PC-3 (cell line): ENCODE measurements at regions not wholly inside any gene's neighbourhood (a gene's known extent, or its start where the extent isn't known, plus 50 kb on each side); places are given as distances from the start of the nearest gene placed in this dataset.

Experiments
- EZH2 ChIP-seq: fragments of 300-600 bp; sonication (generic); IDR thresholded peaks from one replicate; pipeline ENCODE4 v1.6.1; 2017; ENCODE audit warnings: antibody characterized with exemption, mild to moderate bottlenecking, low read length; ENCODE audit not compliant: unreplicated experiment
- EZH2phosphoT487 ChIP-seq: fragments of 300-600 bp; sonication (generic); IDR thresholded peaks from 2 replicates; pipeline ENCODE4 v1.6.1; 2018; ENCODE audit warnings: mild to moderate bottlenecking, antibody characterized with exemption, low read length, borderline replicate concordance
- TF ChIP-seq, protein P1 (sequence below): fragments of 300-600 bp; sonication (generic); conservative IDR thresholded peaks from 2 replicates; pipeline ENCODE4 v1.5.1; 2017; ENCODE audit warnings: antibody characterized with exemption, low read depth, mild to moderate bottlenecking, low read length

GRCh38 chr5:44245935-44246334 is 143.3 kb downstream of the FGF10 start:
- TF ChIP-seq, protein P1, sequence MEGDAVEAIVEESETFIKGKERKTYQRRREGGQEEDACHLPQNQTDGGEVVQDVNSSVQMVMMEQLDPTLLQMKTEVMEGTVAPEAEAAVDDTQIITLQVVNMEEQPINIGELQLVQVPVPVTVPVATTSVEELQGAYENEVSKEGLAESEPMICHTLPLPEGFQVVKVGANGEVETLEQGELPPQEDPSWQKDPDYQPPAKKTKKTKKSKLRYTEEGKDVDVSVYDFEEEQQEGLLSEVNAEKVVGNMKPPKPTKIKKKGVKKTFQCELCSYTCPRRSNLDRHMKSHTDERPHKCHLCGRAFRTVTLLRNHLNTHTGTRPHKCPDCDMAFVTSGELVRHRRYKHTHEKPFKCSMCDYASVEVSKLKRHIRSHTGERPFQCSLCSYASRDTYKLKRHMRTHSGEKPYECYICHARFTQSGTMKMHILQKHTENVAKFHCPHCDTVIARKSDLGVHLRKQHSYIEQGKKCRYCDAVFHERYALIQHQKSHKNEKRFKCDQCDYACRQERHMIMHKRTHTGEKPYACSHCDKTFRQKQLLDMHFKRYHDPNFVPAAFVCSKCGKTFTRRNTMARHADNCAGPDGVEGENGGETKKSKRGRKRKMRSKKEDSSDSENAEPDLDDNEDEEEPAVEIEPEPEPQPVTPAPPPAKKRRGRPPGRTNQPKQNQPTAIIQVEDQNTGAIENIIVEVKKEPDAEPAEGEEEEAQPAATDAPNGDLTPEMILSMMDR, result no peak
- TF ChIP-seq EZH2 (no peak), EZH2phosphoT487 (no peak)
